Stimulated activated CD8-positive, alpha-beta memory T cell treated with anti-CD3 and anti-CD28 coated beads, Interleukin-15, amount 100 ng/mL, for 48 hours (primary cell): ENCODE measurements at regions not wholly inside any gene's neighbourhood (a gene's known extent, or its start where the extent isn't known, plus 50 kb on each side); places are given as distances from the start of the nearest gene placed in this dataset.

Experiments
- DNase-seq, 2 donors: peaks; one replicate each; pipeline ENCODE4 v3.0.0-alpha.2; 2020; ENCODE audit warnings: low read depth in 2 of 2

- no peak for DNase-seq
Observed at GRCh38 chr5:35478856-35479682, 138.6 kb upstream of the SPEF2 start.

- no peak for DNase-seq
Observed at GRCh38 chr5:35477911-35478310, 139.8 kb upstream of the SPEF2 start.

DNA sequence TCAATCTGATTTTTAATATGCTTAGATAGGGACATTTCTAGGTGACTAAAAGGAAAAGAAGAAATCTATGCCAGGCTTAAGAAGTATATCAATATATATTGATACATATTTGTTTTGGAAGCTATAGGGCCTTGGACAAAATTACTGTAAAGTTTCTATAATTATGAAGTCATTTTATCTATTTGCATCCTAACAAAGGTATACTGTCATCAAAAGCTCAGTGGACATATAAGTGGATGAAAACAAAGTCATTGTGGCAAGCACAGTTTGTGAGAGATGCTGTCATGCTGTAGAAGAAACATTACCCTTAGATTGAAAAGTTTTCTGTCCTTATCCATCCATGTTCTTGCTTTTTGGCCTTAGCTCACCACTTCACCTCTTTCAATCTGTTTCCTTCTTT lies 140.3 kb upstream of the SPEF2 start:
- no peak for DNase-seq

DNA sequence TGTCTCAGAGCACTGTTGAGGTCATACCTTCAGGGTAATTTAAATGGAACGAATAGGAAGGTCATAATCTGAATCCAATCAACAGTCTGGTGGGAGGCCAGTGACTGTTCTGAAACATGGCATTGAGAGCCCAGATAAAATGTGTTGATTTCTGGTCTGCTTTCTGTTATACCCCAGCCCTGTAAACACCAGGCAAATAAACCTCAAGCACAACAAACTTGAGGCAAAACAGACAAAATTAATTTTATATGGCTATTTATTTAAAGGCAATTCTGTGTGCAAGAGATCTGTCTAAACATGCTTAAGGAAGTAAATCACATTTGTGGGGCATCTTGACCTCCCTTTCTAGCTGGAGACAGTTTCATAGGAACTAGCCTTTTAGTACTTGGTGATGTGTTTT lies 140.9 kb upstream of the SPEF2 start:
- DNase-seq: no peak

- no peak for DNase-seq
Observed at GRCh38 chr5:35476036-35476435, 141.6 kb upstream of the SPEF2 start.

DNA sequence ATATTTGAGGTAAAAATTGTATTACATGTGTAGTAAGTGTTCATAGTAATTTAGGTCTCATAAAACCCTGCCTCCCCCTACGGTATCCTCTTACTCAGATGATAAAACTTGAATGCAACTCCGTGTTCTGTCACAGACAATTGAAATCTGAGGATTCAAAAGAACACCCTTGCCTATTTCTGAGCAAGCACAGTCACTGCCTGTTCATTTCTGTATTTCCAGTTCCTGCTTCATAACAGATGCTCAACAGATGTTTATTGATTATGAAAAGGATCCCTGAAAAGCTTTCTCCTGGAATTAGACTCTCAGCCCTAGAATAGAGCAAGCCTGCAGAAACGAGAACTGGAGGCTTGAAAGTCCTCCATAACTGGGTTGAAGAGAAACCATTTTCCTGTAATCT lies 144.1 kb upstream of the SPEF2 start:
- no peak for DNase-seq

GRCh38 chr5:35470866-35471265 lies 146.8 kb upstream of the SPEF2 start:
- DNase-seq: no peak

GRCh38 chr5:35468811-35469210 lies 148.9 kb upstream of the SPEF2 start:
- no peak for DNase-seq

- DNase-seq: no peak
Observed at GRCh38 chr5:35466746-35467145, 150.9 kb upstream of the SPEF2 start.

GRCh38 chr5:35464757-35465156 lies 152.9 kb upstream of the SPEF2 start:
- no peak for DNase-seq

GRCh38 chr5:35461530-35461929 lies 156.1 kb upstream of the SPEF2 start:
- DNase-seq: no peak

DNA sequence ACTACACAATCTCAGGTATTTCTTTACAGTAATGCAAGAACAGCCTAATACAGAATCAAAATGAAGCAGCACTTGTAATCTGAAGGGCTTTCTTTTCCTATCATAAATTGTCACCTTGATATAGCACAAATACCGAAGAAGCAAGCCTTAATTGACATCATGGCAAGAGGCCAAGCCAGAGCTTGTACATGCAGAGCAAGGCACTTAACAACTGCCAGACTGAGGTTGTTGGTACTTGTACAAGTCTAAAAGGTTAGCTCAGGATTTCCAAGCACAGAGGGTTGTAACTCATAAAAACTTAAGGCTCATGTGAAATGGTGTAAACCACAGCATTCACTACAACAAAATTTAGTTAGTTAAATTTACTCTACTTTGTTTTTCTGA lies 158.8 kb upstream of the SPEF2 start:
- DNase-seq: no peak

- DNase-seq: no peak
Observed at GRCh38 chr5:35457912-35458823, 159.5 kb upstream of the SPEF2 start.

GRCh38 chr5:35456506-35456905 lies 161.2 kb upstream of the SPEF2 start:
- no peak for DNase-seq

DNA sequence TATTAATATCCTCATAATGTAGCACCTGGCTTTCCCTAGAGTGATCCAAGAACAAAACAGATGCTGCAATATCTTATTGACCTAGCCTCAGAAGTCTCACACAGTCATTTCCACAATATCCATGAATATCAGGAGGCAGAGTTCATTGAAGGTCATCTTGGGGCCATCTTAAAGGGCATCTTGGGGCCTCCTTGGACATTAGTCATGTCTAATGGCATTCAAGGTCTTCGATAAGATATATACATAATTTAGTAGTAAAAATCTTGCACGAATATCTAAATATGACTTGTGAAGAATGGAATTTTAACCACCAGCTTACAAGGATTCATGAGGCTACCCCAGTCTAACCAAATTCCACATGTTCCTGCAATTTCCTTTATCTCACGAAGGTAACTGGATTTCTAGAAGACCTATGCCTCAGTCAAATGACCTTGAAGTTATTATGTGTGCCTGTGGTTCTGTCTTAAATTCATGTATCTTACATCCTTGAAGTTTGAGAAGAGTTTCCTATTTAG lies 163.6 kb upstream of the SPEF2 start:
- no peak for DNase-seq

DNA sequence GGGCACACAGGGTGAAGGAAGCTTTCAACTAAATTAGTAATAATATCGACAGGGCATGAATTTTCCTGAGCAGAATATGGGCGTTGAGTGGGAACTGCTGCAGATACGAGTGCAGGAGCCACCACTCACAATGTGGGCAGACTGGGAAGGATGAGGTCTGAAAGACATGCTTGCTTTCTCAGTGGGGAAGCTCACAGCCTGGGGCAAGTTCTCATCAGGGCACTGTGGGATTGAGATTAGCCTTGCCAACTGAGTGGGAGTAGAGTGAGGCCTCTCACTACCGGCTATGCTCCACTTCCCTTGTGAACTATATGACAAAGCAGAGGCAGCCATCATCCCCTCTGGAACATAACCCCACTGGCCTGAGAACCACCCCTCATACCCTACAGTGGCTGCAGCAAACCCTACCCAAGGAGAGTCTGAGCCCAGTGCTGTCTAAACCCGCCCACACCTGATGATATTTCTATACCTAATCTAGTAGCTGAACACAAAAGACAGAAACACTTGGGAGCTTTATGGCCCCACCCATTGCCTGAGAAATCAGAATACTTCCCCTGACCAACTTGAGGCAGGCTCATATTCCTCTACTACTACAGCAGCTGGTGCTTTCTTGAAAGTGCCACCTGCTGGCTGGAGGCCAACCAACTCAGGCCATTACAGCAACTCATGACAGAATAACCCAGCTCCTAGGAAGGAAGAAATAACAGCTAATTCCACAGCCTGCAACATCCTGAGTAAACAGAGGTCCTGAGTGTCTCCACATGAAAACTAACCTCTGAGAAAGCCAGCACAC lies 173.7 kb upstream of the SPEF2 start:
- DNase-seq: no peak

DNA sequence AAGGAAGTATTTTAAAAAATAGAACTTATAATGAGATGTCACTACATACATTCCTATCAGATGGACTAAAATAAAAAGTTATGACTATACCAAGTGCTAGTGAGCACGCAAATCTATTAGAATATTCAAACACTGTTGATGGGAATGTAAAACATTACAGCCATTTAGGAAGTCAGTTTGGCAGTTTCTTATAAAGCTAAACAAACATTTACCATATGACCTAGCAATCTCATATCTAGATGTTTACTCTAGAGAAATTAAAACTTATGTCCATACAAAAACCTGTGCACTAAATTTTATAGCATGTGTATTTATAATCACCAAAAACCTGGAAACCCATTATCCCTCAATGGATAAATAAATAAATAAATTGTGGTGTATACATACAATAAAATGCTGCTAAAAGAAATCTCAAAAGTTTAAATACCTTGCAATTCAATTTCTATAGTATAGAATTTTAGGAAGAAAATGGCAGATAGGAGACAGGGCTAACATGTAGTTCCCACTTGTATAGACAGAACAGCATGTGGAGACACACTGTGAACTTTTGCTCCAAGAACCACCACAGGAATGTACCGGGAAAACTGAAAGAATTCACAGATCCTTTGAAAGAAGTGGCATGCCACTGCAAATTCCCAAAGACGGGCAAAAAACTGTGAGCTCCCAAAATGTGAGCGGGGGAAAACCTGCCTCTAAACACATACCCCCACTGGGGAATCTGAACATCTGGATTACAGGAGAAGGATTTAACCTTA lies 174.6 kb upstream of the SPEF2 start:
- no peak for DNase-seq

GRCh38 chr5:35440409-35440808 lies 177.3 kb upstream of the SPEF2 start:
- DNase-seq: no peak

DNA sequence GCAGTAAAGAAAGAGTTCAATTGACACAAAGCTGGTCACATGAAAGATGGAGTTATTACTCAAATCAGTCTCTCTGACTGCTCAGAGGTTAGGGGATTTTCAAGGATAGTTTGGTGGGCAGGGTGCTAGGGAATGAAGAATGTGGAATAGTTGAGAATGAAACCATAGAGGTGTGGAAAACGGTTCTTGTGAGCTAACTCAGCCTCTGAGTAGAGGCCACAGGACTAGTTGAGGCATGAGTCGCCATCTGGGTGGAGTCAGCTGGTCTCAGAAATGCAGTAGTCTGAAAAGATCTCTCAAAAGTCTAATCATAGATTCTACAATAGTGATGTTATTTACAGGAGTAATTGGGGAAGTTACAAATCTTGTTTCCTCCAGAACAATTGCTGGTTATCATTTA lies 178.9 kb upstream of the SPEF2 start:
- no peak for DNase-seq

DNA sequence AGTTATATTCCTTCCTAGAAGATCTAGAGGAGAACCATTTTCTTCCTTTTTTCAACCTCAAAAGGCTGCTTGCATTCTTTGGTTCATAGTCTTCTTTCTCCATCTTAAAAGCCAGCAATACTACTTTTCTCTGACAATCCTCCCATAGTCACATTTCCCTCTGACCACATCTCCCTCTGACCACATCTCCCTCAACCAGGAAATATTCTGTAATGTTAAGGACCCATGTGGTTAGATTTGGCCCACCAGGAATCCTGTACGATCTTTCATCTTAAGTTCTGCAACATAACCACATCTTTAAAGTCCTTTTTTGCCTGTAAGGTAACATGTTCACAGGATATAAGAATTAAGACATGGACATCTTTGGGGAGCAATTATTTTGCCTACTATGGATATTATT lies 179.4 kb upstream of the SPEF2 start:
- DNase-seq: no peak

GRCh38 chr5:35436400-35437057 lies 181.1 kb upstream of the SPEF2 start:
- DNase-seq: no peak
